ENCODE measurements at regions not wholly inside any gene's neighbourhood (a gene's known extent, or its start where the extent isn't known, plus 50 kb on each side); places are given as distances from the start of the nearest gene placed in this dataset.

DNA sequence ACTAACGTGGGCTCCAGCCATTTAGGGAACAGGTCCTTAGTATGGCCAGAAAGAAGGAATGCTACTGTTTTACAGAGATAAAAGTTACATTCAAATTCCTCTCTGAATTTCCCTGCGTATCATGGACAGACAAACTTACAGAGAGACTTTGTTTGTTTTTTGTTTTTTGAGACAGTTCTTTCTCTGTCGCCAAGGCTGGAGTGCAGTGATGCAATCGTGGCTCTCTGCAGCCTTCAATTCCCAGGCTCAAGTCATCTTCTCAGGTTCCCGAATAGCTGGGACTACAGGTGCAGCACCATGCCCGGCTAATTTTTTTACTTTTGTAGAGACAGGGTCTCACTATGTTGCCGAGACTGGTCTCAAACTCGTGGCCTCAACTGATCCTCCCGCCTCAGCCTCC is 64.5 kb upstream of the MPP7 start:
- TF ChIP-seq, protein P1, sequence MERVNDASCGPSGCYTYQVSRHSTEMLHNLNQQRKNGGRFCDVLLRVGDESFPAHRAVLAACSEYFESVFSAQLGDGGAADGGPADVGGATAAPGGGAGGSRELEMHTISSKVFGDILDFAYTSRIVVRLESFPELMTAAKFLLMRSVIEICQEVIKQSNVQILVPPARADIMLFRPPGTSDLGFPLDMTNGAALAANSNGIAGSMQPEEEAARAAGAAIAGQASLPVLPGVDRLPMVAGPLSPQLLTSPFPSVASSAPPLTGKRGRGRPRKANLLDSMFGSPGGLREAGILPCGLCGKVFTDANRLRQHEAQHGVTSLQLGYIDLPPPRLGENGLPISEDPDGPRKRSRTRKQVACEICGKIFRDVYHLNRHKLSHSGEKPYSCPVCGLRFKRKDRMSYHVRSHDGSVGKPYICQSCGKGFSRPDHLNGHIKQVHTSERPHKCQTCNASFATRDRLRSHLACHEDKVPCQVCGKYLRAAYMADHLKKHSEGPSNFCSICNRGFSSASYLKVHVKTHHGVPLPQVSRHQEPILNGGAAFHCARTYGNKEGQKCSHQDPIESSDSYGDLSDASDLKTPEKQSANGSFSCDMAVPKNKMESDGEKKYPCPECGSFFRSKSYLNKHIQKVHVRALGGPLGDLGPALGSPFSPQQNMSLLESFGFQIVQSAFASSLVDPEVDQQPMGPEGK (CRISPR knock-in tag; IDR thresholded peaks at IDR 0.05; ENCODE audit: borderline replicate concordance): no peak
- no peak for TF ChIP-seq ZFP3 (CRISPR knock-in tag; IDR thresholded peaks at IDR 0.05)
- no peak for TF ChIP-seq RARB (CRISPR knock-in tag; IDR thresholded peaks at IDR 0.05)
- TF ChIP-seq GLIS3 (CRISPR knock-in tag; IDR thresholded peaks at IDR 0.05): no peak
- TF ChIP-seq ESRRG (CRISPR knock-in tag; IDR thresholded peaks at IDR 0.05): no peak
- TF ChIP-seq PPARA (CRISPR knock-in tag; IDR thresholded peaks at IDR 0.05; ENCODE audit: borderline replicate concordance): no peak
- TF ChIP-seq, protein P2, sequence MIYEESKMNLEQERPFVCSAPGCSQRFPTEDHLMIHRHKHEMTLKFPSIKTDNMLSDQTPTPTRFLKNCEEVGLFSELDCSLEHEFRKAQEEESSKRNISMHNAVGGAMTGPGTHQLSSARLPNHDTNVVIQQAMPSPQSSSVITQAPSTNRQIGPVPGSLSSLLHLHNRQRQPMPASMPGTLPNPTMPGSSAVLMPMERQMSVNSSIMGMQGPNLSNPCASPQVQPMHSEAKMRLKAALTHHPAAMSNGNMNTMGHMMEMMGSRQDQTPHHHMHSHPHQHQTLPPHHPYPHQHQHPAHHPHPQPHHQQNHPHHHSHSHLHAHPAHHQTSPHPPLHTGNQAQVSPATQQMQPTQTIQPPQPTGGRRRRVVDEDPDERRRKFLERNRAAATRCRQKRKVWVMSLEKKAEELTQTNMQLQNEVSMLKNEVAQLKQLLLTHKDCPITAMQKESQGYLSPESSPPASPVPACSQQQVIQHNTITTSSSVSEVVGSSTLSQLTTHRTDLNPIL (CRISPR knock-in tag; IDR thresholded peaks at IDR 0.05; ENCODE audit: low read depth): no peak
- TF ChIP-seq ZFP30 (CRISPR knock-in tag; IDR thresholded peaks at IDR 0.05): no peak
- no peak for TF ChIP-seq OSR1 (CRISPR knock-in tag; IDR thresholded peaks at IDR 0.05)
- no peak for TF ChIP-seq ZNF8 (CRISPR knock-in tag; IDR thresholded peaks at IDR 0.05)
- TF ChIP-seq BACH2 (CRISPR knock-in tag; IDR thresholded peaks at IDR 0.05; ENCODE audit: borderline replicate concordance): no peak
- TF ChIP-seq CSDC2 (CRISPR knock-in tag; IDR thresholded peaks at IDR 0.05): no peak
